NCI-H510A treated with DMSO at 0.1 percent for 48 hours (cell line): ENCODE measurements at regions not wholly inside any gene's neighbourhood (a gene's known extent, or its start where the extent isn't known, plus 50 kb on each side); places are given as distances from the start of the nearest gene placed in this dataset.
"Not testable (repeated sequence)": the region's sequence is repeated elsewhere in the genome, so short reads cannot be mapped to it uniquely, and the experiment has no call there.

Experiments used
- DNase-seq: peaks from one replicate; lab custom pipeline; 2025; lab: John Stamatoyannopoulos, UW

DNA sequence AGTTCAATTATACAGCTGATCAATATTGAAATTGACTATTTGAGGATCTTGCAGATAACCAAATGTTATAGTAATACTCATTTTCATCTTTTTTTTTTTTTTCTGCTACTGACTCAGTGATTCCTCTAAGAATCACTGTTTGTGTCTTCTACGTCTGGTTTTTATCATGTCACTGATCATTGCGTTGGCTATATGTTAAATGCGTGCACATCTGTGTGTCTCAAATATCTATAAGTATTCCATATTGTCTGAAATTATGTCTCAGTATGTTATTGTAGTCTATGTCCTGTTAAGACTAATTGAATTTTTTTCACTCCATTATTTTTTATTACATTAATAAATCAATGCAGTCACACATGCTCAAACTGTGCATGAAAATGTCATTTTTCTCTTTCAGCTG lies 200.5 kb downstream of the PCDH20 start:
- DNase-seq, result no peak

DNA sequence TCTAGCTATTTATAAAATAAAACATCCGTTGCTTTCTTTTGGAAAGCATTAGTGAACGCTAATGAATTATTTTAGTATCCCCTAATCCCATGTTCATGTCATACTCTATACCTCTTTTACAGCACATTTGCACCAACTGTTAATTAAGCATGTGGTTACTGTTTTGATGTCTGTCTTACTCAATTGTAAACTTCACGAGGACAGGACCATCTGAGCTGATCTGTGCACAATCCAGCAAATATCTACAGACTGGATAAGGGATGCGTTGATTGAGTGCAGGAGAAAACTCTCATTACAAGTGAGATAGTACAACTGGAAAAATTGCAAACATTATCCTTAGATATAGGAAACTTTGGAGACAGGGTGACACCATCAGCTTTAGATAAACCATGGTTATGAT lies 201.1 kb downstream of the PCDH20 start:
- DNase-seq, result no peak

DNA sequence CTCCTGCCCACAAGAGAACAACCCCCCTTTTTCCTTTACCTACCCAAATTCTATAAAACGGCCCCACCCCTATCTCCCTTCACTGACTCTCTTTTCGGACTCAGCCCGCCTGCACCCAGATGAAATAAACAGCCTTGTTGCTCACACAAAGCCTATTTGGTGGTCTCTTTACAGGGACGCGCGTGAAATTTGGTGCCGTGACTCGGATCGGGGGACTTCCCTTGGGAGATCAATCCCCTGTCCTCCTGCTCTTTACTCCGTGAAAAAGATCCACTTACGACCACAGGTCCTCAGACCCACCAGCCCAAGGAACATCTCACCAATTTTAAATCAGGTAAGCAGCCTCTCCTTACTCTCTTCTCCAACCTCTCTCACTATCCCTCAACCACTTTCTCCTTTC lies 209.8 kb downstream of the PCDH20 start:
- DNase-seq, result not testable (repeated sequence)

DNA sequence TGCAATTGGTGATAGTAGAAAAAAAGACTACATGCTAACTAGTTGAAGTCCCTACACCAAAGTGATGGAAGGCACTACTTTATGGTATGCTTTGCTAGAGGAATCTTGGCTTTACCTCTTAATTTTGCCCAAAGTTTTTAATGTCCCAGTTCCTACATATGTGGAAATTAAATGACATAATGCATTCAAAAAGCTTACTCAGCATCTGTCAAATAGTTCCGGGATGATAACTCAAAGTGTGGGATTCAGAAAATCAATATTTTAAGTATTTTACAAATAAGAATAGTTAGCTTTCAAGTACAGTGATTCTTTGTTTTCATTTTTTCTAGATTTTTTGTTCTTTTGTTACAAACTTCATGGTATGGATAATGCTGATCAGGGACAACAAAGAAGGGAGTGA lies 211.6 kb downstream of the PCDH20 start:
- DNase-seq, result no peak

DNA sequence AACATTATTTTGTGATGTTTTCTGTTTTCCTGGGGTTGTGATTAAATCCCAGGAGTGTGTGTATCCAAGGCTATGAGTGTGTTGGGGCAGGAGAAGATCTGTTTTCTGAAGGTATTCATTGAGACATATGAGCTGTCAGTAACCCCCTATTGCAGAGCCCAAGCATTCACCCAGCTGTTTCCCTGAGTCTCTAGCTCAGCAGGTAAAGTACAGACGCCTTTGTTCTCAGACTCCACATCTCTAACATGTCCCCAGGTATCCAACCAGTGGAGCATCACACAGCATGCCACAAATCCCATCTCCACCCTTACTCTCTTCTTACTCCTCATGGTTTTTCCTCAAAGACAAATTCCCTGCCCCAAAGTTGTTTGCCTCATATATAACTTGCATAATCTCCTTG lies 213.6 kb downstream of the PCDH20 start:
- no peak for DNase-seq

DNA sequence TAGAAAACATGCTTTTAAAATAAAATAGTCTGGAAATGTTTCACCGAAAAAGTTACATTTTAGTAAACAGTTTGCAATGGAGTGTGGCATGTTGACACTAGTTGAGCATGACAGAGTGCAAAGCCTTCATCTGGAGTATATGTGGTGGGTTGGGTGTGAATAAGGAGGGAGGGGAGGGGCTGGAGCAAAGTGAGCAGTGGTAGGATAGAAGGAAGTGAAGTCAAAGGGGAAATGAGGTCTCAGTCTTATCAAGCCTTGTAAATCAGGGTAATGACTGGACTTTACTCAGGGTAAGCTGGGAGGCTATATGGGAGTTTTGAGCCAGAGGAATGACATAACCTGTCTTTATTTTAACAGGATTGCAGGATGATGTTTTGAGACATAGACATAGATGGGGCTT lies 222.8 kb downstream of the PCDH20 start:
- DNase-seq, result no peak

DNA sequence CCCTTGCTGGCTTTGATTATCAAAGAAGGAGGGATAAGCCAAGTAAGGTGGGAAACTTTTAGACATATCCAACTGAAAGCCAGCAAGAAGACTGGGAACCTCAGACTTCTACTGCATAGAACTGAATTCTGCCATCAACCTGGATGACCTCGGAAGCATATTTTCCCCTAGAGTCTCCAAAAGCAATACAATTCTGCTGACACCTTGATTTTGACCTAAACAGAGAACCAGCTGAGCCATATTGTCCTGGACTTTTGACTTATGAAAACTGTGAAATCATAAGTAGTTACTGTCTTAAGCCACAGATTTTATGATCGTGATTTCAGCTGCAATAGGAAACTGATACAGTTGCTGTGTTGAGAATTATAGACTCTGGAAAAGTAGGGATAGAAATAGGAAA lies 227.6 kb downstream of the PCDH20 start:
- DNase-seq, result no peak

DNA sequence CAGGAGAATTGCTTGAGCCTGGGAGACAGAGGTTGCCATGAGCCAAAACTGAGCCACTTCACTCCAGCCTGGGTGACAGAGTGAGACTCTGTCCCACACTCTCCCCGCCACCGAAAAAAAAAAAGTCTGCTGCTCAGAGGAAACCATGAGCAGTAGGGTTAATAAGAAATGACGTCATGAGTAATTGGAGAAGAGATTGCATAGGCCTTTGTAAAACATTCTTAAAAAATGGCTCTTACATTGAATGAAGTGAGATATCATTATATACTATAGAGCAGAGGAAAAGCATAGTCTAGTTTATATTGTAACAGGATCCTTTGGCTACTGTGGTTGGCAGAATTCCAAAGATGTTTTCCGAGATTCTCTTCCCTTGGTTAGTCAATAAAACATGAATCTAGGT lies 228.2 kb downstream of the PCDH20 start:
- no peak for DNase-seq

DNA sequence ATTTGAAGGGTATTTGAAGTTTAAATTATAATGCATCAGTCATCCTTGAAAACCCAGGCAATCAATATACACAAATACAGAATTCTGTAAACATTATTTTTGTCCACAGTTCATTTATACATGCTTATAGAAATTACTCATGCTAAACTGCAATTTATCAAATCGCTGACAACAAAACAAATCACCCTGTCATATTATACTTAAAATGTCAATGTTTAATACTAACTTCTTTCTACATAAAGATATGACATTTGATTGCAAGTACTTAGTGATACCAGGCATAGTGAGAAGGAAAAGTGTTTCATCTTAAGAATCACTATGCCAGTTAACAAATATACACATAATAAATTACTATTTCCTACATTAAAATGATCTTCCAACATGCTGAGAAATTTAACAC lies 232.0 kb downstream of the PCDH20 start:
- no peak for DNase-seq

DNA sequence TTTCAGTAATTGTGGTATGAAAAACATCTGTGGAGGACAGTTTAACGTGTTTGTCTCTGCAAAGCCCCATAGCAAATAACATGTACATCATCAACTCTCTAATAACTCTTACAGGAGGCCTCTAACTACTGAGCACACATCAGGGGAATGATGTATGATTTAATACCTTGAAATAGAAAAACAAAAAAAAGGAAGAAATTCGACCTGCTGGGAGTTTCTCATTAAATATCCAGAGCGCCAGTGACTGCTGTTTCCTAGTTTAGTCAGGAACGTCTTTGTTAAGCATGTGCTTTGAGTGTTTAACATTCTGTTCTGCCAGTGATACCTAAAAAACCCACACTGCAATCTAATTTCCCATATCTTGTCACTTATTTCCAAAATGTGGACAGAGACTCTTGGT lies 235.4 kb downstream of the PCDH20 start:
- DNase-seq, result no peak

DNA sequence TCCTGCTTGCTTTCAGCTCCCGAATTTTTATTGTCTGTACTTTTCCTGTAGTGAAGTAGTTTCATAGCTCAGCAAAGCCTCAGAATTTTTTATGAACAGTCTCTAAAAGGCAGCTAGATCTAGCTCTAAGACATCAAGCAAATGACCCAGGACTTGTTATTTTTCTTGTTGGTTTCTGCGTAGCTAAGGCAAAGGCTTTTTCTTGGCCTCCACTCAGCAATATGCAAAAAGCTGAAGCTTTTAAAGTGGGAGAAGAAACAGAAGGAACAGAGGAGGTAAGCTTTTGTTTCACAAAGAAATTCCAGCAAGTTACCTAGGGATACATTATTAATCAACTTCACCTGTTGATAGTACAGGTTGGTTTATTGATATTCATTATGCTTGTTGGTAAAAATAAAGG lies 235.9 kb downstream of the PCDH20 start:
- no peak for DNase-seq

DNA sequence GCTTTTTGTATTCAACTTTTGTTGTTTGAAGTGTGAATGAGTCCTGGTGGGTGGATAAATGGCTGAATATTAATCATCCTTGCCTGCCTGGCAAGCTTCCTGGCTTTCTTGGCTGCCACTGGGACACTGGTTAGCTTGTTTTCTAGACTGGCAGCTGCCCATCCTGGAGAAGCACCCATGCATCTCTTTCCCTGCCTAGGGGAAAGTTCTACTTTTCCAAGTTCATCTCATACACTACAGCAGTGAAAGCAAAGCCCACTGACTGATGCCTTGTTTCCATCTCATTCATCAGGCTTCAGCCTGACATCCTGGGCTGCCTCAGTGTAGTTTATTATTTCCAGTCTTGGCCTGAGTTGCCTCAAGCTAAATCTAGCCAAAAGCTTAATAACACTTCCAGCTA lies 244.8 kb downstream of the PCDH20 start:
- no peak for DNase-seq

DNA sequence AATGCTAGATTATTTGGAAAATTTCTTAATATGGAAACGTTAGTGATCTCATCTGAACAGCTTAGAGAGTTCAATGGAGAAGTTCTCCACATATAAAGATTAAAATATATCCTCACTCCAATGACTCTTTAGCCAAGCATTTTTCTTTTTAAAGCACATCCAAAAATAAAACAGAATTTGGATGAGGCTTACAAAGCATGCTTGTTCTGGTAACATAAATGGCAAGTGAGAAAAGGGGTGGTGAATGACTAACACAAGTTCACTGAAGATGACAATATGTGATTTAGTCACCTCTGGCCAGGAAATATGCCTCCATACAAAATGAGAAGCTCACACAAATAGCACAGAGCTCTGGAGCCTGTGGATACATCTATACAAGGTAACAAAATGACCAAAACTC lies 253.0 kb downstream of the PCDH20 start:
- DNase-seq, result no peak

DNA sequence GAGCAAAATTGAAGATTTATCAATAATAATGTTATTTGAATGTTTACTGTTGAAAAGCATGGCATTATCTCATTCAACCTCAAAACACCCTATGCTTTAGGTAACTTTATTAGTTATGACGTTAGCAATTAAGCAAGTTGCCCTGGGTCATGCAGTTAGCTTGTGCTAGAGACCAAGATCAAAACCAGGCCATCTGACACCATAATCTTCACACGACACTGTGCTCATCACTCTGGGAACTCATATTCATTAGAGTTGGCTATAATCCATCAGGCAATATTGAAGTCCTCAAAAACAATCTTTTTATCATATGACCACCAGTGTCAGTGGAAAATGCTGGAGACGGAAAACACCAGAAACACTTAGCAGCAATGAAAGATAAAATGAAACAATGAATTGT lies 253.5 kb downstream of the PCDH20 start:
- no peak for DNase-seq

DNA sequence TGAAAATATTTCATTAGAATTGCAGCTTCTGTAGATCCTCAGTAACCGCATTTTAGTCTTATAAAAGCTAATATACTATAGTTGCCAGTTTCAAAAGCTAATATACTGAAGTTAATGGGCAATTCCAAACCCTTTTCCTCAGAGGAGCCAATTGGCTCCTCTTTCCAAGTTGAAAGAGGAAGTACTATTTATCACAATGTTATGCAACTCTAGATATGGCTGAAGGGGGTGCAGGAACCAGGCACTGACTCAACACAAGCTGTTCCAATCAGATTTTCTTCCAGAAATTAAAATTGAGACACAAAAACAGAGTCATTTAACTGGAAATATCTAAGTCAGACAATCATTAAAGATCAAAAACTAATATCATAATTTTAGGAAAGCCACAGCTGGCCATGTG lies 258.9 kb downstream of the PCDH20 start:
- no peak for DNase-seq

DNA sequence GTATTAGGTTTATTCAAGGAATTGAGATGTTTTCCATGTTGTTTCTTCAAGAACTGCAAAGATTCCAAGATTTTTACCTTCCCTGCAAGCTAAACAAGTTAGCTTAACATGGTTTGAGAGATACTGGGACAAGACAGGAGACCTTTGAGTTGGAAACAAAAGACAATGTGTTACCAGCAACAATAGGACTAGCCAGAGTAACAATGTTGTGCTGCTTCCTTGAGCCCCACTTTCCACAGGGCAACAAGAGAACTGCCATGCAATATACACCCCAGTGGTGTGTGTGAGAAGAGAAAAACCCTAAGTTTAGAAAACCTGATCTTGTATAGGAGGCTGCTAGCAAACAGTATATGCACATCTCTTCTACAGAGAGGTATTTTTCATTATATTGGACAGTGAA lies 264.6 kb downstream of the PCDH20 start:
- DNase-seq, result no peak

DNA sequence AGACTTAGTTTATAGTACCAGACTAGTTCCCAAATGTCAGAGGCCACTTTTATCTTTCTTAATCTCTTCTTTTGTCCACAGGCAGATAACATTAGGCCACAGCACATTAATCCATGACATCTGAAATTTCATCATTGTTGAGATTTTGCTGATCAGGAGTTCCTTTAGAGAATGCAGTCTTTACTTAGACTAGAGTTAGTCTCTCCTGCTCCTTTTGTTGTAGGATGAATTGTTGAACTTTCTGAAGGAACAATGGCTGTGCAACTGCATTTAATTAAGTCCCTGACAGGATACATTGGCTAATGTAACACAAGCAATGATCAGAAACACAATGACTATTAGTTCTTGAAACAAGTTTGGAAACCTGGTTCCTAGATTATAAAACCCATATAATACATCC lies 266.3 kb downstream of the PCDH20 start:
- no peak for DNase-seq

DNA sequence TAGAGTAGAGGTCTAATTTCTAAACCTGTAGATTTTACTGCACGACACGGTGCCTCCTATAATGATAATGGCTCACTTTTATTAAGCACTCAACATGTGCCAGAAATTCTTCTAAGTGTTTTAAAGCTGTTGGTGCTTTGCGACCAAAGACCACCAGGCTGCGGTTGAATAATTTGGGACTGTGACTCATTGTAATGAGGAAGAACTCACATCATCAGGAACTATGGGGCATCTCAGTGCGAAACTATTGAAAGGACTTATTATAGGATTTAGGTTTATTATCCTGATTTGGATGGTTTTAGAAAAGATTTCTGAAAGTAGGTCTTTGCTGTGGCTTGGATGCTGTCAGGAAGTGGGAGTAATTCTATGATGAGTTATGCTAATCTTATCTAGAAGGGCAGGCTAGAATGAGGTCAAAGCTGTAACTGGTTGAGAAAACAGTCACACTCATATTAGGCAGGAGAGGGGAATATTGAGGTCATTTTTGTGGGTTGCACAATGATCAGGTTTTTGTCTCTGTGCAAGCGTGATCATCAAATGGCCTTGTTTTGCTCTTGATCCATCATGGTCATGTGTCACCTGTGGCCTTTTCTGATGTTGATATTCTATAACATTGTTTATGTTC lies 266.8 kb downstream of the PCDH20 start:
- no peak for DNase-seq

DNA sequence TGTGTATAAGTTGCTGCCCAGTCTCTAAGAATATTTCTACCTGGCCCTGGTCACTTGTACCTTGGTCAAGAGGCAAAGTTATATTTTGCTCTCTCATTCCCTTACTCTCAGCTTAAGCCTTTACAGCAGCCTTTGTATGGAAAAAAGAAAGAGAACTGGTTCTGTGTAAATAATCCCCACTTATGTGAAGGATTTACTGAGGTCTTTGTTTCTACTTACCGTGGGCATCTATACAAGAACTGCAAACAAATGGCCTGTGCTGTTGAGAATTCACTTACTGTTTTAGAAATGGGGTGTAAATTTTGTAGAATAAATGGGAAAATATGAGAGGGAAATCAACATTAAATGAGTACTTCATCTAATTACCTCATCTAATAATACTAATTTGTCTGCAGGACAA lies 267.4 kb downstream of the PCDH20 start:
- no peak for DNase-seq

DNA sequence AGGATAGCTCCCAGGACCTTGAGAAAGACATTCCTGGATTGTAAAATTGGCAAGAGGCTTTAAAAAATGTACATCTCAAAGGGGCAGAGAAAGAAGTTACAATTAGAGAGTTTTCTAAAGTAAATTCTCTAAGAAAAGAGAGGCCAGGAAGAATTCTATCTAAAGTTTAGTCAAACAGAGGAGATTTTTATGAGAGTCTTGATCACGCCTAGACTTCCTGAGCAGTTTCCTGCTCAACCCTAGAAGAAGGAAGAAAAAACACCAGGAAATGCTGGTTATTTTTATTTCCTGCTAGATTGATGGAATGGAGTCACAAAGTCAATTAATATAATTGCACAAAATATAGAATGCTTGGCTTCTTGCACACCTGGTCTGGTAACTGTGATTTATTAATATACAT lies 269.1 kb downstream of the PCDH20 start:
- no peak for DNase-seq

DNA sequence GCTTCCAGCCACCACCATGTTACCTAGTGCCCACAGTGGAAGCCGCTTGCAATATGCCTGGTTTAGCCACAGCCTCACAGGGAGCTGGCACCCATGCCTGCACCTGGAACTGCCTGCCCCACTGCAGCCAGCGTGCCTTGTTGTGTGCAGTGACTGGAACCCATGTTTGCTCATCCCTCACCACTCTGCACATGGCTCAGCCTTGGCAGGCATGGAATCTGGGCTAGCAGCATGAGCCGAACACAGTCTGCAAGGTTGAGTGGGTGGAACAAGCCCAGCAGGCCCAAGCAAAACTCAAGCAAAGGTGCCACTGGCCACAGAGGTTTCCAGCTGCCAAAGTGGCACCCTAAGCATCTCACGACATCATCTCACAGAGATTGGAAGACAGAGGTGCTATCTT lies 269.5 kb downstream of the PCDH20 start:
- no peak for DNase-seq

DNA sequence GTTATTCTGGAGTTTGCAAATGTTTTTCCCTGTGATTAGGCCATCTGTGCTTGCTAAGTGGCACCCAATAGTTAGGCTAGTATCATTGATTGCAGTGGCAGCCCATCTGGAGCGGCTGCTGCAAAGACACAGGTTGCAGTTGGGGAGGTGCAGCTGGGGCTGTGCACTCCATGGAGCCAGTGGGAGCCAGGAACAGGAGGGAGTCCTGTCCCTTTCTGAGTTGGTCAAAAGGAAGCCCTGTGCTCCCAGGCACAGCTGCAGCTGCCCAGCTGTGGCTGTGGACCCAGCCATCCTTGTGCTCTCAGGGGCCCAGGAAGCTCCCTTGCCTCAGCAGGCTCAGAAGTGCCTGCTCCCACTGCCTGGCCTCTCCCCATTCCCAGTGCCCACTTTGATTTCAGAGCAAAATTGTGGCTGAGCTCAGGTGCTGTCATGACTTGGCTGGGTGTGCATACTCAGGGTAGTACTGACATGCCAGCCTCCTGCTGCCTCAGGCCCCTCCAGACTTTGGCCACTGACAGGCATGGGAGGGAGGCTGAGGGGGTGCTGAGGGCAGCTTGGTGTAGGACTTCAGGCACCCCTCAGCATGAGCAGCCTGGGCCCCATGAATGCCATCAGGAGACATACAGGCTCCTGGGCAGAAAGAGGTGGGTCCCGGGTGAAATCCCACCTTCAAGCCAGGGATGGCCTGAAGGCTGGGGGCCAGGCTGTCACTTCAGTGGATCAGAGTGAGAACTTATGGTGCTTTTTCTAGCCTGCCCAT lies 270.6 kb downstream of the PCDH20 start:
- no peak for DNase-seq

DNA sequence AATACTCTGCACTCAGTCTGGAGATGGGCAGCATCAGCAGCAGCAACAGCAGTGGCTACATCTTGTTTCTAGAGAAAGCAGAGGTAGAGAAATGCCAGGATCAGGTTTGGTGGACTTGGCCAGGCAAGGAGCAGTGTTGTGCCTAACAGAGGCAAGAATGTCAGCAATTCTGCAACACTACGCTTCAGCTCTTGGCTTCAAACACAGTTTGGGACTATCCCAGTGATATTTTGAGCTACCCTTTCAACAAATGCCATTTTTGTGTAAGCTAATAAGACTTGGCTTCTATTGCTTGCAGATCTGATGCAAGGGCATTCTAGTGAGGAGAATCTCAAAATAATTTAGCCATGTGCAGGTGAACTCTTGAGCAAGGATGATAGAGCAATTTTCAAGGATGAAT lies 271.3 kb downstream of the PCDH20 start:
- no peak for DNase-seq

DNA sequence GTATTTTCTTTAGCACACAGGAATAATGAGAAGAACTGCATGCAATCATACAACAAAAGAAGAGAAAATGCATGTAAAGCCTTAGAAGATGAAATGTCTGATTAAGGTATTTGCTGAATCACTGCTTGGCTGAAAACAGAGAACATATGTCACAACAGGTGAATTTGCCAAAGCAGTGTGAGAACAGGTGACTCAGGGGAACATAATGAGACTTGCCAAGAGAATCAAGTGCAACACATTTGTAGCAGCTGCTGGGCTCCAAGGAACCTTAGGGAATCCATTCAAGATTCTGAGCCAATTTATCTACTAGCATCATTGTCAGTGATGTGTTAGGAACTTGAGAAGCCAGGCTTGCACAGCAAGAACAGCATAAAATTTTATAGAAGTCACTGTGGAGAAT lies 273.1 kb downstream of the PCDH20 start:
- no peak for DNase-seq
